ENCODE measurements at regions not wholly inside any gene's neighbourhood (a gene's known extent, or its start where the extent isn't known, plus 50 kb on each side); places are given as distances from the start of the nearest gene placed in this dataset.

GRCh38 chr7:26538689-26539088, 247.0 kb downstream of the SNX10 start:
- TF ChIP-seq CTCF (IDR thresholded peaks at IDR 0.05; ENCODE audit: low read depth, low read length, missing input control): no peak
- no peak for TF ChIP-seq JUND (IDR thresholded peaks at IDR 0.05)
- no peak for TF ChIP-seq FOXA2 (IDR thresholded peaks at IDR 0.05)
- TF ChIP-seq RAD21 (IDR thresholded peaks at IDR 0.05): no peak
